Erythroblast (primary cell): ENCODE measurements at regions not wholly inside any gene's neighbourhood (a gene's known extent, or its start where the extent isn't known, plus 50 kb on each side); places are given as distances from the start of the nearest gene placed in this dataset.

ENCODE experiments used
- GATA1 ChIP-seq: IDR thresholded peaks from 2 replicates; pipeline ENCODE4 v1.6.1; 2011; ENCODE audit warnings: low read depth, mild to moderate bottlenecking, control low read depth, low read length, moderate library complexity
- POLR2A ChIP-seq: IDR thresholded peaks from 2 replicates; pipeline ENCODE4 v1.6.1; 2011; ENCODE audit warnings: mild to moderate bottlenecking, low read length

DNA sequence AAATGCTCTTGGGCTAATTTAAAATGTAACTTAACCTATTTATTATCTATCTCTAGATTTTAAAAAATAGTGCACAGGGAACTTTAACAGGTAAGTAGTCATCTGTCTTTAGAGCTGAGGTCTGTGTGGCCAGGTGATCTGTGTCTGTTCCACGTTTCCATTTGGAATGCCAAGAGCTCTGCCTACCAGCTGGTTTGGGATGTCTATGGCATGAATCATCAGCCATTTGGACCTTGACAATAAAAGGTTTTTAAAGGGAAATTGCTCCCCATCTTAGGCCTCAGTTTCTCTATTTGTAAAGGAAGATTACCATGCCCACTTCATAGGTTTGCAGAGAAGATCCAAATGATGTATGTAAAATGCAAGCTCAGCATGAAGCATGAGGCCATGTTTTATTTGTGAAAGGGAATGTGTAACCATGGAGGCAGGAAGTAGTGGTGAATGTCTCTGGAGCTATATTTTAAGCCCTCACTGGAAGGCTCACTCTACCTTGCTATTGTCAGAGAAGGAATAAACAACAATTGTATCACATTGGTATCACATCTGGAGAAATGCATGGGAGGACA lies 548.1 kb upstream of the LMCD1 start:
- TF ChIP-seq POLR2A (no peak), GATA1 (no peak)
